Keratinocyte (primary cell): ENCODE measurements at regions not wholly inside any gene's neighbourhood (a gene's known extent, or its start where the extent isn't known, plus 50 kb on each side); places are given as distances from the start of the nearest gene placed in this dataset.

Experiments used
- EZH2 ChIP-seq: IDR thresholded peaks from one replicate; pipeline ENCODE4 v1.6.1; 2012; ENCODE audit warnings: inconsistent platforms, mild to moderate bottlenecking, low read length, moderate library complexity
- TF ChIP-seq, protein P1 (sequence below), 3 experiments: IDR thresholded peaks in 1 of 3; conservative IDR thresholded peaks in 1 of 3; optimal IDR thresholded peaks in 1 of 3; 2 replicates in 2 of 3; 3 replicates in 1 of 3; pipeline versions ENCODE3 to v1.5.1; 2011; ENCODE audit warnings: low read length in 3 of 3, mild to moderate bottlenecking in 3 of 3, moderate library complexity in 2 of 3, control low read depth in 1 of 3, inconsistent platforms in 1 of 3; ENCODE audit not compliant: insufficient read depth in 2 of 3; ENCODE audit errors: extremely low read depth in 1 of 3

- TF ChIP-seq, protein P1, sequence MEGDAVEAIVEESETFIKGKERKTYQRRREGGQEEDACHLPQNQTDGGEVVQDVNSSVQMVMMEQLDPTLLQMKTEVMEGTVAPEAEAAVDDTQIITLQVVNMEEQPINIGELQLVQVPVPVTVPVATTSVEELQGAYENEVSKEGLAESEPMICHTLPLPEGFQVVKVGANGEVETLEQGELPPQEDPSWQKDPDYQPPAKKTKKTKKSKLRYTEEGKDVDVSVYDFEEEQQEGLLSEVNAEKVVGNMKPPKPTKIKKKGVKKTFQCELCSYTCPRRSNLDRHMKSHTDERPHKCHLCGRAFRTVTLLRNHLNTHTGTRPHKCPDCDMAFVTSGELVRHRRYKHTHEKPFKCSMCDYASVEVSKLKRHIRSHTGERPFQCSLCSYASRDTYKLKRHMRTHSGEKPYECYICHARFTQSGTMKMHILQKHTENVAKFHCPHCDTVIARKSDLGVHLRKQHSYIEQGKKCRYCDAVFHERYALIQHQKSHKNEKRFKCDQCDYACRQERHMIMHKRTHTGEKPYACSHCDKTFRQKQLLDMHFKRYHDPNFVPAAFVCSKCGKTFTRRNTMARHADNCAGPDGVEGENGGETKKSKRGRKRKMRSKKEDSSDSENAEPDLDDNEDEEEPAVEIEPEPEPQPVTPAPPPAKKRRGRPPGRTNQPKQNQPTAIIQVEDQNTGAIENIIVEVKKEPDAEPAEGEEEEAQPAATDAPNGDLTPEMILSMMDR (optimal IDR thresholded peaks at IDR 0.05 in 1 of 3, IDR thresholded peaks at IDR 0.05 in 1 of 3, conservative IDR thresholded peaks at IDR 0.05 in 1 of 3; ENCODE audit: extremely low read depth in 1 of 3, insufficient read depth in 2 of 3, low read length in 3 of 3) = peak; percentile 46 to 74 (median 61)
- no peak for TF ChIP-seq EZH2
These were observed 72.3 kb upstream of the PRNP start for GRCh38 chr20:4613718-4614620.
